Daoy (cell line): ENCODE measurements at regions not wholly inside any gene's neighbourhood (a gene's known extent, or its start where the extent isn't known, plus 50 kb on each side); places are given as distances from the start of the nearest gene placed in this dataset.

Source experiments
- DNase-seq: peaks from one replicate; pipeline ENCODE4 v3.0.0-alpha.2; 2015; ENCODE audit warnings: low read depth

DNA sequence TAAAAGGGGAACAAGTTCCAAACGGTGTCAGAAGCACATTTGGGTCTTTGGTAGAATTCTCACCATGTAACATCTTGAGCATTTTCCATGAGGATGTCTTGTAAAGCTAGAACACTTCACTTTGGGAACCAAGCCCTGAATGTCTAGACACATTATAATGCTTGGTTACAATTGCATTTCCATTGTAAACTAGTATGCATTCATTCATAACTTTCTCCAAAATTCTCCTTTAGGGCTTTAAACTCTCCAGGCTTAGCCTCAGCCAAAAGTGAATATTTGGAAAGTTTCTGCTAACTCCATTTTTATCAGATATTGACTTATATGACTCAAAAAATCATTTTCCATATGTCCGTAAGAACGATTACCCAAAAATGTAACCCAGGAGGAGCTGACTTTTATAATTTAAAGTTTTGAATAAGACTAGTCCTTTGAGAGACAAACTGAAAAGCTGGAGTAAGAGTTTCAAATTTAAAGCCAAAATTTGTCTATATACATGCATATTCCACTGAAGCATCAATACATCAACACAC lies 1170.4 kb downstream of the EFNB2 start:
- DNase-seq, result no peak

DNA sequence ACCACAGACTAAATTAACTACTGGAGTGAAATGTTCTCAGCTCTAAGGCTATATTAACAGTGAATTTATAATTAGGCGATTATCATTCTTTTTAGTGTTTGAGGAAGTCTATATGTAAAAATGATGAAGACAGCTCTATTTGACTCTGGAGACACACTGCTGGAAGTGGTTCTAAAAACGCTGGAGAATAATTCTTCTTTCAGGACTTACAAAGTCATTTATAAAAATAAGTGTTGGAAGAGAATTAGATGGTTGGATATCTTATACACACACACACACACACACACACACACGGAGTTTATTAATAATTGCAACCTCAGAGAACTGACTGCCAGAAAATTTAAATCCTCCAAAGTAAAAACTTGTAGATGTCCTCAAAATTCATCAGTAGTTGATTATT lies 1171.3 kb downstream of the EFNB2 start:
- no peak for DNase-seq

- no peak for DNase-seq
Measured at GRCh38 chr13:105363261-105364190, 1171.9 kb downstream of the EFNB2 start.

GRCh38 chr13:105353654-105354053 lies 1181.8 kb downstream of the EFNB2 start:
- DNase-seq, result no peak

- no peak for DNase-seq
Measured at GRCh38 chr13:105349082-105349723, 1186.3 kb downstream of the EFNB2 start.

- peak; percentile 43 for DNase-seq
Measured at GRCh38 chr13:105346141-105346775, 1189.2 kb downstream of the EFNB2 start.

DNA sequence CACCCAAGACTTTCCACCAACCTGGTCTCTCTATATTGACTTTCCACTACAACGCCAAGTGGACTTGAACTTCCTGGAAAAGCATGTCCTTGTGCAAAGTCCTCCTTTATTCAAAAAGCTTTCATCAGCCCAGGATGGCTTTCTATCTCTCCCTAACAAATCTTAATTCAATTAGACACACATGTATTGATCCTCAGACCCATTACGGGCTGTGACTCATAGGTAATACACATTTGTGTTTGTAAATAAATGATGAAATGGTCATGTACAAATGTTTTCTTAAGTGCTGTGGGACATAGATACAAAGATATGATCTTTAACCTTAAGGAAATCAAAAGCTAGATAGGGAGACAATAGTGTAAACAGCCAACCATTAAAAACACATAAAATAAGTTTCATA lies 1189.7 kb downstream of the EFNB2 start:
- no peak for DNase-seq

GRCh38 chr13:105345131-105345530 lies 1190.3 kb downstream of the EFNB2 start:
- DNase-seq, result no peak

DNA sequence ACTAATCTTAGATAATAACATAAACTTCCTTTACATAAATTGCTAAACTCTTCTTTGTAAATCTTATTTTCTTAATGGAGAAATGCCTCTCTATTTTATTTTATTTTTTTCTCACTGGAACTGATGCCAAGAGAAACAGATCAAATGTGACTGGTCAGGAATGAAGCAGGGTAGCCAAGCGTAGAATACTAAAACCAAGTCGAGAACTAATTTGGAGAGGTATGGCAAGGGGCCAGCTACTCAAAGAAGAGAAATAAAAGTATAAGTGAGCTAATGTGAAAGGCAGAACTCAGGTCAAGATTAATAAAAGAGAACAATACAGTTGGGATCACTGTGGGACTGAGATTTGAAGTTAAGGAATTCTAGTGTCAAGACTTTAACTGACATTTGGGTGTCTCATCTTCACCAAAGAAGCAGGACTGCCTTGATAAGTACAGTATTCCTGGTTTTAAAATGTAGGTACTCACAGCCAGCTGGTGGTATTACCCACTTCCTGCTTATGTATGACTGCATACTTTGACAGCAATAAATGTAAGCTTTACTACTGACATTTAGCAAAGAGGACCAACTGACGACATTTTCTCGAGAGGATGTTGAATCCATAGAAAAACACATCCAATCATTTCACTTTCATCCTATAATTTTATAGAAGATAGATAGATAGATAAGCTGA lies 1192.2 kb downstream of the EFNB2 start:
- DNase-seq, result no peak

DNA sequence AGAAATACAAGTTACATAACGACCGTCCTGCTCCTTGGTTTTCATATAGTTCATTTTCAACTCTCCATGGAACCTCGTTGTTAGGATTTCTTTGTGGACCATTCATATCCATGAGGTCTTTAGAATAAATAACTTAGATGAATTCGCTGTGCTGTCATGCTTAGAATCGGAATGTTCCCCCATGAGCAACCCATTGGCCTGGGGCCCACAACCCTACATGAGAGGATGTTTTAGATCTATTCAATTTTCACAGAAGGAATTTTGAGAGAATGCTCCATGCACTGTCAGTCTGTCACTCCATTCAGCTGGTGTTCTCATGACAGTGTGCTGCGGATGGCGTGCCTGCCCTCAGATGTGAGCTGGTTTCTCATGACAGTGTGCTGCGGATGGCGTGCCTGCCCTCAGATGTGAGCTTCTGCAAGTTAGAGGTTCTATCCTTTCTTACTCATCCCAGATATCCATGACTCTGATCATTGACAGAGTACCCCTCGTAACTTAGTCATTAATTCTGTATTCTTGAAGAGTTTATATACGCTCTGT lies 1193.1 kb downstream of the EFNB2 start:
- DNase-seq, result no peak

GRCh38 chr13:105341758-105342157 lies 1193.7 kb downstream of the EFNB2 start:
- DNase-seq, result no peak

GRCh38 chr13:105341256-105341655 lies 1194.2 kb downstream of the EFNB2 start:
- no peak for DNase-seq

DNA sequence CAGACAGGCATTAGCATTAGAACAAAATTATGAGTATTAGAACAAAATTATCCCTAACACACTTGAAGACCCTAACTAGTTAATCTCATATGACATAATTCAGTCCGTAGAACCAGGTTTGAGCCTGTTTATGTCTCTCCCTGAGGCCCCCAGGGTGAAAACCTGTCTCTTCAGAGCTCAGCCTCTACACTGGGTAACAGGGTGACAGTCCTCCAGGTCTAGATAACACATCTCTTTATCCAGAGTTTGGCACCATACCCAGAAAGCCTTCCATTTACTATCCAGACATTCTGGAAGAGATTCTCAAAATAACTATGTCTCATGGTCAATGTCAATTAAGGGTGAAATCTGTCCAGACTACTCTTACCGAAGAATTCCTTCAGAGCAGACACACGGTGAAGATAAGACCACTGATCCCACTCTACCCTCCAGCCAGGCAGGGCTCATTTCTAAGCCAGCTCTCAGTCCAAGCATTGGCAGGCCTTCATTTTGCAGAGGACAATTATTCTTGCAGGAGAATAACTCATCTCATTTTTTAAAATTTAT lies 1195.3 kb downstream of the EFNB2 start:
- no peak for DNase-seq

DNA sequence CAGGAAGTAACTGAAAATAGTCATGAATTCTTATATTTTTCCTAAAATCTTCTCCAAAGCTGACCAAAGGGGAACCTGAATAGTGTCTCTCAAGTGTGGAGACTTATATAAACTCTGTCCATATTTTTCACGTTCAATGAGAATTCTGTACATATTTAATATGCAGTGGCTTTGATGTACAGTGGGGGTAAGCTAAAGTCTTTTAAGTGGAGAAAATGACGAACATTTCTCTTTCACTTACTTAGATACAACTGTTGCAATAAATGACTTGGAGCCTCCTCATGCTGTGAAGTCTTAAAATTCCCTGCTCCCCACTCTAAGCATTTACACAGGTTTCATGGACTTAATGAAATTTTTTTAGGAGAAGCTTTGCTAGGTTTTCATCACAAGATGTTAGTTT lies 1196.7 kb downstream of the EFNB2 start:
- DNase-seq, result no peak

- DNase-seq, result no peak
Measured at GRCh38 chr13:105338006-105338405, 1197.5 kb downstream of the EFNB2 start.

DNA sequence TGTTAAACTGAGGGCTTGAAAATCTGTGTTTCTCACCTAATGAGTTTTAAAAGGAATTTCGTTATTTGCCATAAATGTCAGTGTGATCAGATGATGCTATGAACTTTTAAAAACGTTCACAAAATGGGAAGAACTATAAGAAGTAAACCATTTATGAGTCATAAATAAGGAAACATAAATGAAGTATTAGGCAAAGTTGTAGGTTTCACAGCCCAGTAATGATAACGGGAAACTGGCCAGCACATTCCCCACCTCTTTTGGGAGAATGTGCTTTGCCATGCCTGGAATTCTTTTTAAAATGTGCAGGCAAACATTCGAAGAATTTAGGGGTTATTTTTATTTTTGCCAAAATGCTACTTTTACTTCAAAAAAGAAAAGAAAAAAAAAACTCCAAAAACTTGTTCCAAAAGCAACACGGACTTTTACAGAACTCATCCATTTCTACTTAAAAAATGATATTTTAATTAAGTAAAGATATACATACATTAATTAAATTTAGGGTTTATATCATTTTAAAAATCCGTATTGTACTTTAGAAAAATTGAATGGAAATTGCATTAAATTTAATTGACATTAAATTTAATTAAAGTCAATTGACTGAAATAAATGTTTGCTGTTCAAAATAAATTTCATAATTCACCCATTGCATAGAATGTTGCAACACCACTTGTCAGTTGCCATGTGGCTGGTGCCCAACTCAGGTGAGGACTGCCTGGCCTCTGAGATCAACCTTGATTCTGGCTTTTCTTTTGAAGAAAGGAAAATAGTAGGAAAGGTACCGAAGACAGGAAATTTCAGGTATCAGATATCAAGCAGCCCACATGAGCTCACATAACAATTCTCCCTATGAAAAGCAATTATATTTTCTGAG lies 1198.5 kb downstream of the EFNB2 start:
- DNase-seq, result no peak

DNA sequence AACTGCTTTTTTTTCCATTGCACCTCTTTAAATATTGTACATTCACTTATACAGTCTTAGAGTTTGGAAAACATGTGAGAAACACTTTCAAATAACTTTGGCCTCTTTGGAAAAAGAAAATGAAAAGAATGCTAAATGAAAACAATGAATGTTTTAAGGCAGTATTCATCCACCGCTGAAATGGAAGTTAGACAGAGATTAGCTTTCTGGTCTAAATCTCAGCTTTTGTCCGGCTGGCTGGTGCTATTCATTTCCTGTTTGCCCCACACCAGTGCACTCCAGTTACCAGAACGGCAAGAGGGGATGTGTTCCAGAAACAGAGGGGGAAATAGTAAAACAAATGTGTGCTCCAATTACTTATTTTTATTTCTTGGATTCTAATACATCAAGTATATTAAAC lies 1201.3 kb downstream of the EFNB2 start:
- no peak for DNase-seq

DNA sequence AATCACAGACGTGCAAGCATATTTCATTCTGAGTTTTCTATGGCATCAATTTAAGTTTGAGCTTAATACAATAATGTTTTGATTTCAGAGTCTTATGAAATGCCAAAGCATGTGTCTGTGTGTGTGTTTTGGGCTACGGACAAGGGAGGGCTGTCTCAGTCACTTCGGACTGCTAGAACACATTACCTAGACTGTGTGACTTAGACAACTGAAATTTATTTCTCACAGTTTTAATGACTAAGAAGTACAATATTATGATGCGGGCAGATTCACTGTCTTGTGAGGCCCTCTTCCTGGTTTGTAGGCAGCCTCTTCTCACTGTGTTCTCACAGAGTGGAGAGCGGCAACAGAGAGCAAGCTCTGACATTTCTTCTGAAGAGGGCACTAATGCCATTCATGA lies 1202.0 kb downstream of the EFNB2 start:
- DNase-seq, result no peak

GRCh38 chr13:105329359-105329758 lies 1206.1 kb downstream of the EFNB2 start:
- DNase-seq, result no peak

DNA sequence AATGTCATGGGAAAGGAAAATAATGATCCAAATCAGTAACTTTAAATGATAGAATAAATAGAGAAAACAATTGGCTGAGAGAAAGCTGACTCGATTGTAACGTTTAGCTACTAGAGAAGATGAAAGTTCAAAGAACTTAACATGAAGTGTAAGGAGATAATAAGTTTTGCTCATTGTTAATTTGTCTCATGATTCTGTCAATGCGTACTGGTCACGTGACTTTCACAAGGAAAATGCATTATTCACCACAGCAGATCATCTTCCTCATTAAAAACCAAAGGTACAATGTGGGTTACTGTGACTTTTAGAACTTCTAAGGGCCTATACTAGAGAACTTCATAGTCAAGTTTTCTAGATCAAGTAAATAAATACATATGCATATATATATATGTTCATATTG lies 1207.2 kb downstream of the EFNB2 start:
- no peak for DNase-seq
